ENCODE measurements at regions not wholly inside any gene's neighbourhood (a gene's known extent, or its start where the extent isn't known, plus 50 kb on each side); places are given as distances from the start of the nearest gene placed in this dataset.
"Not testable (repeated sequence)": the region's sequence is repeated elsewhere in the genome, so short reads cannot be mapped to it uniquely, and the experiment has no call there.

DNA sequence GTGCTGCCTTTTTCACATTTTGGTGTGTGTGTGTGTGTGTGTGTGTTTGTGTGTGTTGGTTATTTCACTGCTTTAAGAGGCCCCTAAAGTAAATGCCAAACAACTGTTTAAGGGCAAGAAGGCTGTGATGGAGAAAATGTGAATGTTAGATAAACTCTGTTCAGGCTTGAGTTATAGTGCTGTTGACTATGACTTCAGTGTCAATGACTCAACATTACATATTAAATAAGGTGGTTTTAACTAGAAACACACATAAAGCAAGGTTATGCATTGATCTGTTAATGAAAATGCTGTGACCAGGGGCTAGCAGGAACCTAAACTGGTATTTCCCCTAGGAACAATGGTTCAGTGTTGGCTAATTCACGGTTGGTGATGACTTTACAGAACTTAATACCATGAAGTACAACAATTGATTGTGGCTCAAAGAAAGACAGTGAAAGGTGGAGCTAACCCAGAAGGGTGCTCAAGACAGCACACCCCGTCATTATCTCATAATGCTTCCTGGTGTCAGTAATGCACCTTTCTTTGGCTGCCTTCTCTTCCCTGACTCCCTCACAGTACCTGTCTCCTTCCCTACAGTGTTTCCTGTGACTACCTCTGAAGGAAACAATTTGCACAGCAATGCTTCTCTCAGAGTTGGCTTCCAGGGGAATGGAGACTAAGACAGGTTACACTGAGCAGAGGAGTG, 116.1 kb downstream of the RIN2 start:
- DNase-seq, result no peak
- no TSS peak for BruUV-seq (replicated peaks)
- intact Hi-C loops (cut with micrococcal nuclease; ENCODE audit: unreplicated experiment), result no loop called here
- CTCF ChIA-PET, result no interaction called here
- Mint-ChIP-seq H3K27ac (ENCODE audit: unreplicated experiment) (no peak overlapping the region), H3K27me3 (ENCODE audit: unreplicated experiment) (no peaks in the 10 kb centered on the region), H3K9me3 (ENCODE audit: low read depth, unreplicated experiment) (no peaks in the 10 kb centered on the region), H3K4me3 (ENCODE audit: low read depth, unreplicated experiment) (no peak overlapping the region), H3K36me3 (ENCODE audit: insufficient read depth, unreplicated experiment) (no peaks in the 10 kb centered on the region), H3K4me1 (ENCODE audit: low read depth, unreplicated experiment) (peaks cover 8% of the 10 kb centered on the region)
- TF ChIP-seq, protein P1, sequence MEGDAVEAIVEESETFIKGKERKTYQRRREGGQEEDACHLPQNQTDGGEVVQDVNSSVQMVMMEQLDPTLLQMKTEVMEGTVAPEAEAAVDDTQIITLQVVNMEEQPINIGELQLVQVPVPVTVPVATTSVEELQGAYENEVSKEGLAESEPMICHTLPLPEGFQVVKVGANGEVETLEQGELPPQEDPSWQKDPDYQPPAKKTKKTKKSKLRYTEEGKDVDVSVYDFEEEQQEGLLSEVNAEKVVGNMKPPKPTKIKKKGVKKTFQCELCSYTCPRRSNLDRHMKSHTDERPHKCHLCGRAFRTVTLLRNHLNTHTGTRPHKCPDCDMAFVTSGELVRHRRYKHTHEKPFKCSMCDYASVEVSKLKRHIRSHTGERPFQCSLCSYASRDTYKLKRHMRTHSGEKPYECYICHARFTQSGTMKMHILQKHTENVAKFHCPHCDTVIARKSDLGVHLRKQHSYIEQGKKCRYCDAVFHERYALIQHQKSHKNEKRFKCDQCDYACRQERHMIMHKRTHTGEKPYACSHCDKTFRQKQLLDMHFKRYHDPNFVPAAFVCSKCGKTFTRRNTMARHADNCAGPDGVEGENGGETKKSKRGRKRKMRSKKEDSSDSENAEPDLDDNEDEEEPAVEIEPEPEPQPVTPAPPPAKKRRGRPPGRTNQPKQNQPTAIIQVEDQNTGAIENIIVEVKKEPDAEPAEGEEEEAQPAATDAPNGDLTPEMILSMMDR (IDR thresholded peaks at IDR 0.05; ENCODE audit: unreplicated experiment), result no peak

DNA sequence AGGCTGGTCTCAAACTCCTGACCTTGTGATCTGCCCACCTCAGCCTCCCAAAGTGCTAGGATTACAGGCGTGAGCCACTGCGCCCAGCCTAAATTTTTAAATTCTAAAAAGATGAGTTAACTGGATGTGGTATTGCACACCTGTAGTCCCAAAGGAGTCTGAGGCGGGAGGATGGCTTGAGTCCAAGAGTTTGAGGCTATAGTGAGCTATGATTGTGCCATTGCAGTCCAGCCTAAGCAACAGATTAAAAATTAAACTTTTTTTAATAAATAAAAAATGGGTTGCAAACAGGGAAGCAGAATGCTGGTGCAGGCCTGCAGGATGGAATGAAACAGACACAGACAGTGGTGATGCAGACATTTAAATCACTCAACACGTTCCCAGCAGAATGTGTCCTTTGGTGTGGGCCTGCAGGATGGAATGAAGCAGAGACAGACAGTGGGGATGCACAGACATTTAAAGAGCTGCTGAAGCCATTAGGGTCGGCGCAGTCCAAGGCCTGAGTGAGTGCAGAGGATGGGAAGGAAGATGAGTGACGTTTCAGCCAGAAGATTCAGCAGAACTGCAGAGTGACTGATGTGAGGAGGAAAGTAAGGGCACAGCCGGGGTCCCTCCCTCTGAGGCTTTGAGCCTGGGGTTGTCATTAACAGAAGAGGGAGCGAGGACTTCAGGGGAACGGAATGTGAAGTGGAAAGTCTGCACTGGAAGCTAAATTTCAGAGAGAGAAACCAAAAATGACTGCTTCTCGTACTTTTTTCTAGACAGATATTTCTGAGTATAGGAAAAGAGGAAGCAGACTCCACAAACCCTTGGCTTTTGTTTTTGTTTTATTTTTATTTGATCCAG, 117.5 kb downstream of the RIN2 start:
- H3K36me3 Mint-ChIP-seq (ENCODE audit: insufficient read depth, unreplicated experiment), result no peaks in the 10 kb centered on the region
- H3K27me3 Mint-ChIP-seq (ENCODE audit: unreplicated experiment), result no peaks in the 10 kb centered on the region
- TF ChIP-seq, protein P1 (IDR thresholded peaks at IDR 0.05; ENCODE audit: unreplicated experiment), result no peak
- H3K4me3 Mint-ChIP-seq (ENCODE audit: low read depth, unreplicated experiment), result no peak overlapping the region
- intact Hi-C loops (cut with micrococcal nuclease; ENCODE audit: unreplicated experiment), result no loop called here
- no peak for DNase-seq
- peaks cover 8% of the 10 kb centered on the region for H3K4me1 Mint-ChIP-seq (ENCODE audit: low read depth, unreplicated experiment)
- BruUV-seq (replicated peaks), result no TSS peak
- H3K27ac Mint-ChIP-seq (ENCODE audit: unreplicated experiment), result no peak overlapping the region
- CTCF ChIA-PET, result no interaction called here
- H3K9me3 Mint-ChIP-seq (ENCODE audit: low read depth, unreplicated experiment), result no peaks in the 10 kb centered on the region

DNA sequence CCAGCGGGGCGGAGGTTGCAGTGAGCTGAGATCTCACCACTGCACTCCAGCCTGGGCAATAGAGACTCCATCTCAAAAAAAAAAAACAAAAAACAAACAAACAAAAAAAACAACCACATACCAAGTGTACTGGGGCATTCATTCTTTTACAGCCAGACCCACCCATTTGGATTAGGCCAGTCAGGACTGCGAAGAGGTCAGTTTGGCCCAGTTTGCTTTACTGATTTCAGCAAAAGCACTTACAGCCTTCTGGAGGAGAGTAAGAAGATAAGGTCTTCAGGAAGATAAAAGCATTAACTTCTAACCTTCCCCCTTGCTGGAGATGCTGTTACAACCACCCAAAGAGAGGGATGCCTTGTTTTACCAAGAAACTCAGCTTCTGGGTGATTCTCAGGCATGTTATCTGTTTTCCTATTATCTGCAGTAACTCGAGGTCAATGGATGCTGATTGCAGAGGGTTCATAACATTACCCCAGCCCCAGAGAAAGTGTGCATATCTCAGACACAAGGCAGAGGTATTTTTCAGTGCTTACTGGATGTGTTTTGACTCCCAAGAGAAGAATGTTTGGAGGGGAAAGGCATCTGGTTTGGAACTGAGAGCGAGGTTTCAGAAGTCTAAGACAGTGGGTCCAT, 118.9 kb downstream of the RIN2 start:
- TF ChIP-seq, protein P1 (IDR thresholded peaks at IDR 0.05; ENCODE audit: unreplicated experiment), result no peak
- Mint-ChIP-seq H3K27me3 (ENCODE audit: unreplicated experiment) (no peaks in the 10 kb centered on the region), H3K27ac (ENCODE audit: unreplicated experiment) (no peak overlapping the region), H3K4me1 (ENCODE audit: low read depth, unreplicated experiment) (peaks cover 8% of the 10 kb centered on the region), H3K4me3 (ENCODE audit: low read depth, unreplicated experiment) (no peak overlapping the region), H3K9me3 (ENCODE audit: low read depth, unreplicated experiment) (no peaks in the 10 kb centered on the region), H3K36me3 (ENCODE audit: insufficient read depth, unreplicated experiment) (no peaks in the 10 kb centered on the region)
- BruUV-seq (replicated peaks), result no TSS peak
- intact Hi-C loops (cut with micrococcal nuclease; ENCODE audit: unreplicated experiment), result no loop called here
- DNase-seq, result no peak
- CTCF ChIA-PET, result no interaction called here

DNA sequence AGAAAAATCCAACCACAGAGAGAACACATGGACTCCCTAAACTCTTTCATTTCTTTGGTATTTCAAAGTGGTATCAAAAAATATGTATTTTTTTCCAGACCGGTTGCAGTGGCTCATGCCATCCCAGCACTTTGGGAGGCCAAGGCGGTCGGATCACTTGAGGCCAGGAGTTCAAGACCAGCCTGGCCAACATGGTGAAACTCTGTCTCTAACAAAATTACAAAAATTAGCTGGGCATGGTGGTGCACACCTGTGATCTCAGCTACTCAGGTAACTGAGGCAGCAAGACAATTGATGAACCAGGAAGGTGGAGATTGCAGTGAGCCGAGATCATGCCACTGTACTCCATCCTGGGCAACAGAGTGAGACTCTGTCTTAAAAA, 121.8 kb downstream of the RIN2 start:
- CTCF ChIA-PET; H3K27me3 Mint-ChIP-seq (ENCODE audit: unreplicated experiment); H3K27ac Mint-ChIP-seq (ENCODE audit: unreplicated experiment); DNase-seq; BruUV-seq (replicated peaks); H3K4me3 Mint-ChIP-seq (ENCODE audit: low read depth, unreplicated experiment); H3K4me1 Mint-ChIP-seq (ENCODE audit: low read depth, unreplicated experiment); H3K9me3 Mint-ChIP-seq (ENCODE audit: low read depth, unreplicated experiment); H3K36me3 Mint-ChIP-seq (ENCODE audit: insufficient read depth, unreplicated experiment): not testable (repeated sequence)
- intact Hi-C loops (cut with micrococcal nuclease; ENCODE audit: unreplicated experiment), result loop anchor here (10.0 kb wide), 1 partner anchor 65 kb away; no protein-coding TSS in a partner anchor
